Ovary (tissue), 7 donors: ENCODE measurements at regions not wholly inside any gene's neighbourhood (a gene's known extent, or its start where the extent isn't known, plus 50 kb on each side); places are given as distances from the start of the nearest gene placed in this dataset.

ENCODE experiments used
- DNase-seq, 5 donors: peaks; one replicate each; pipeline ENCODE4 v3.0.0-alpha.2; 2019 to 2020
- H3K27ac ChIP-seq, 2 donors: fragments of 200-600 bp; one replicate each; pipeline versions ENCODE4 v1.5.1 to v1.8.0; 2019 to 2022
- H3K27me3 ChIP-seq: fragments of 200-600 bp; one replicate; pipeline ENCODE4 v1.8.0; 2022
- H3K36me3 ChIP-seq: fragments of 200-600 bp; sonication (generic); one replicate; pipeline ENCODE4 v1.5.1; 2019
- H3K4me1 ChIP-seq: one replicate; pipeline ENCODE4 v1.8.1; 2013; ENCODE audit warnings: mild to moderate bottlenecking, moderate library complexity; ENCODE audit not compliant: insufficient read depth
- H3K4me3 ChIP-seq: fragments of 200-600 bp; sonication (generic); one replicate; pipeline ENCODE4 v1.5.1; 2017
- H3K9me3 ChIP-seq, 2 donors: fragments of 200-600 bp in 1 of 2; sonication (generic) in 1 of 2; one replicate each; pipeline versions ENCODE4 v1.5.1 to v1.8.1; 2013 to 2019; ENCODE audit warnings: mild to moderate bottlenecking in 1 of 2, moderate library complexity in 1 of 2
- CTCF ChIP-seq, 3 donors: fragments of 450-650 bp in 2 of 3; fragments of 200-600 bp in 1 of 3; IDR thresholded peaks; one replicate each; pipeline versions ENCODE4 v1.5.1 to v1.8.0; 2016 to 2022; ENCODE audit warnings: antibody characterized with exemption in 3 of 3, mild to moderate bottlenecking in 1 of 3
- EP300 ChIP-seq: sonication (generic); formaldehyde crosslinking; IDR thresholded peaks from one replicate; pipeline ENCODE4 v1.6.1; 2017; ENCODE audit warnings: antibody characterized with exemption
- POLR2A ChIP-seq: fragments of 450-650 bp; IDR thresholded peaks from one replicate; pipeline ENCODE4 v1.6.1; 2017; ENCODE audit warnings: antibody characterized with exemption, mild to moderate bottlenecking, moderate library complexity
- WGBS, 3 donors: extraction: QIAGEN DNeasy Blood & Tissue Kit in 1 of 3; methylation state at CpG; one replicate each; pipeline versions ENCODE4 v1.1.5 to v1.1.7; 2013 to 2017; 5-methylcytosine and 5-hydroxymethylcytosine counted together
- intact Hi-C, 4 donors: fragments of 100-400 bp; cut with DNase I; formaldehyde crosslinking; loops; one replicate each; pipeline versions ENCODE4 v1.11.0 to v1.15.1; 2022 to 2023
- donor health status: DM: no; HTN: no; CAD: no; lungs with moderate emphysema.
- donor health status: DM: no; HTN: no; CAD: no.
- donor health status: Bipolar disorder and iron deficiency.
- donor health status: DM: no; HTN: no; CAD: no.
- donor health status: DM: yes; HTN: yes; CAD: no.

- 69 to 76% (median 71%) methylated on average over 2 of the region's 2 CpGs for WGBS, 3 donors
- no peak for DNase-seq
- Histone ChIP-seq H3K4me1 (no peaks in the 10 kb centered on the region), H3K27ac (no peak overlapping the region), H3K36me3 (no peaks in the 10 kb centered on the region), H3K4me3 (no peak overlapping the region), H3K9me3 (no peaks in the 10 kb centered on the region), H3K27me3 (no peaks in the 10 kb centered on the region)
- TF ChIP-seq EP300 = no peak
- no peak for TF ChIP-seq CTCF (IDR thresholded peaks at IDR 0.05)
- no peak for TF ChIP-seq POLR2A
- intact Hi-C loops = no loop called here
Observed at GRCh38 chr1:38677756-38678155, 181.8 kb downstream of the RRAGC start.

GRCh38 chr1:38677311-38677710 lies 182.3 kb downstream of the RRAGC start:
- intact Hi-C loops = no loop called here
- Histone ChIP-seq H3K36me3 (no peaks in the 10 kb centered on the region), H3K27ac (no peak overlapping the region), H3K27me3 (no peaks in the 10 kb centered on the region), H3K4me1 (no peaks in the 10 kb centered on the region), H3K9me3 (no peaks in the 10 kb centered on the region), H3K4me3 (no peak overlapping the region)
- no peak for TF ChIP-seq CTCF (IDR thresholded peaks at IDR 0.05)
- TF ChIP-seq POLR2A = no peak
- no peak for TF ChIP-seq EP300
- 82 to 90% (median 85%) methylated on average over 6 of the region's 6 CpGs for WGBS, 3 donors
- no peak for DNase-seq

GRCh38 chr1:38672692-38673091 lies 186.9 kb downstream of the RRAGC start:
- Histone ChIP-seq H3K9me3 (no peaks in the 10 kb centered on the region), H3K4me3 (no peak overlapping the region), H3K36me3 (no peaks in the 10 kb centered on the region), H3K27ac (no peak overlapping the region), H3K27me3 (no peaks in the 10 kb centered on the region), H3K4me1 (no peaks in the 10 kb centered on the region)
- TF ChIP-seq EP300 (no peak), CTCF (IDR thresholded peaks at IDR 0.05) (no peak), POLR2A (no peak)
- intact Hi-C loops = no loop called here
- WGBS, 3 donors = 41 to 63% (median 55%) methylated on average over 4 of the region's 4 CpGs
- no peak for DNase-seq

GRCh38 chr1:38671221-38671620 lies 188.4 kb downstream of the RRAGC start:
- no peaks in the 10 kb centered on the region for H3K4me1 ChIP-seq
- H3K27ac ChIP-seq = no peak overlapping the region
- 82 to 88% (median 86%) methylated on average over 8 of the region's 8 CpGs for WGBS, 3 donors
- no peaks in the 10 kb centered on the region for H3K27me3 ChIP-seq
- intact Hi-C loops = no loop called here
- TF ChIP-seq POLR2A (no peak), EP300 (no peak), CTCF (IDR thresholded peaks at IDR 0.05) (no peak)
- no peak for DNase-seq
- no peak overlapping the region for H3K4me3 ChIP-seq
- no peaks in the 10 kb centered on the region for H3K36me3 ChIP-seq
- H3K9me3 ChIP-seq = no peaks in the 10 kb centered on the region
